HEK293T (cell line): ENCODE measurements at regions not wholly inside any gene's neighbourhood (a gene's known extent, or its start where the extent isn't known, plus 50 kb on each side); places are given as distances from the start of the nearest gene placed in this dataset.

Source experiments
- ARNT ChIP-seq: fragments of 450-650 bp; IDR thresholded peaks from 2 replicates; pipeline ENCODE4 v1.6.1; 2017; ENCODE audit warnings: mild to moderate bottlenecking
- BHLHE40 ChIP-seq: fragments of 450-650 bp; IDR thresholded peaks from 2 replicates; pipeline ENCODE4 v1.6.1; 2016; ENCODE audit warnings: mild to moderate bottlenecking, moderate library complexity, borderline replicate concordance
- CTBP1 ChIP-seq: fragments of 450-650 bp; IDR thresholded peaks from 2 replicates; pipeline ENCODE4 v1.6.1; 2016; ENCODE audit warnings: borderline replicate concordance
- NFRKB ChIP-seq: fragments of 450-650 bp; IDR thresholded peaks from 2 replicates; pipeline ENCODE4 v1.6.1; 2016; ENCODE audit warnings: mild to moderate bottlenecking, moderate library complexity
- PKNOX1 ChIP-seq: fragments of 450-650 bp; IDR thresholded peaks from 2 replicates; pipeline ENCODE4 v1.6.1; 2016
- SP1 ChIP-seq: fragments of 450-650 bp; IDR thresholded peaks from 2 replicates; pipeline ENCODE4 v1.6.1; 2017
- SUZ12 ChIP-seq: fragments of 450-650 bp; IDR thresholded peaks from 2 replicates; pipeline ENCODE4 v1.6.1; 2016; ENCODE audit warnings: mild to moderate bottlenecking
- ZNF384 ChIP-seq: fragments of 450-650 bp; IDR thresholded peaks from 2 replicates; pipeline ENCODE4 v1.6.1; 2016

GRCh38 chr18:26700728-26701127, 152.4 kb upstream of the KCTD1 start:
- no peak for TF ChIP-seq BHLHE40
- TF ChIP-seq ZNF384, result no peak
- TF ChIP-seq PKNOX1, result no peak
- no peak for TF ChIP-seq NFRKB
- TF ChIP-seq SP1, result no peak
- TF ChIP-seq SUZ12, result no peak
- TF ChIP-seq CTBP1, result no peak
- TF ChIP-seq ARNT, result no peak
